ENCODE measurements at regions not wholly inside any gene's neighbourhood (a gene's known extent, or its start where the extent isn't known, plus 50 kb on each side); places are given as distances from the start of the nearest gene placed in this dataset.

DNA sequence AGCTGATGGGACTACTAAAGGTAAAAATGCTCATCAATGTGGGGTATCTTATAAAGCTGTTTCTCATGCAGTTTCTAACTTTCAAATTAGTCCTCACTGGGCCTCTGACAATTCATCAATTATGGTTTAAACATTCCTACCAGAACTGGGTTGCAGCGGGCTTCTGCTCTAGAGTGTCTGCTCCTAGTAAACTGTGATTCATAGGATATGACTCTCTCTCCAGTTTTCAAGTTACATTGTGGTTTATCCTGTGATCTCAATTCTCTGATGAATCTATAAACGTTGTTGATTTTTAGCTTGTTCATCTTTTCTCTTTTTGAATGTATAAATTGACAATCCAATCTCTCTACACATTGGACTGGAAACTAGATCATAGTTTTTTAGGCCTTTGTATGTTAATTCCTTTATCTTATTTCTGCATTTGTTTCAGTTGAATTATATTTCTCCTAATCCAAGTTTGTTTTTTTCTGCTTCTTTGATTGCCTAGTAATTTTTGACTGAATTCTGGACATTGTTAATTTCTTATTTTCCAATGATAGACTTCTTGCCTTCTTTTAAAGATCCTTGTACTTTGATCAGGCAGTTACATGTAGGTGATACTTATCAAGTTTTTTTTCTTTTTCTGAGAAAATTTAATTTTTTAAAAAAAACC lies 822.6 kb downstream of the TLE1 start:
- H3K4me1 ChIP-seq = no peaks in the 10 kb centered on the region
- H3K9me3 ChIP-seq = no peaks in the 10 kb centered on the region
- no peaks in the 10 kb centered on the region for H3K36me3 ChIP-seq (ENCODE audit: insufficient read depth in 1 of 2, low read depth in 1 of 2)
- intact Hi-C loops (cut with DNase I) = no loop called here
- no peak overlapping the region for H3K4me3 ChIP-seq
- WGBS, 3 donors = 85 to 97% (median 92%) methylated on average over 2 of the region's 2 CpGs
- TF ChIP-seq CTCF (IDR thresholded peaks at IDR 0.05) = no peak
- DNase-seq = no peak
- no peak overlapping the region for H3K27ac ChIP-seq
- no peak for ATAC-seq
- H3K27me3 ChIP-seq (ENCODE audit: insufficient read depth in 3 of 3, low read length in 2 of 3) = no peaks in the 10 kb centered on the region

DNA sequence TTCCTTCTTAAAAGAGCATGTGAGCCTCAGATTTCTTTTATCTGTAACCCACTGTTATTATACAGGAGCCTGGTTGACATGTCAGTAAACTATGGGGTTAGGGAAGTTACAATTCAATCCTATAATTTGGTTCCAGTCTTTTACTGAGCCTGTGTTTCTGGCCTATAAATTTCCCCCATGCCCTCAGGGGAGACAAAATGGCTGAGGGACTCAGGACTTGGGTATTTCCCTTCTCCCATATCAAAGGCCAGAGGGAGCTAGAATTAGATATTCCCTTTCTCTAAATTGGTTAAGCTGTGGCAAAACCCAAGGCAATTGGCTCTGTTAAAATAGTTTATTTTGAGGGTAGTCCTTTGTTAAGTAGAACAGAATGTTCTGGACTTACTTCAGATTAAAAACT lies 823.2 kb downstream of the TLE1 start:
- Histone ChIP-seq H3K36me3 (ENCODE audit: insufficient read depth in 1 of 2, low read depth in 1 of 2) (no peaks in the 10 kb centered on the region), H3K27ac (no peak overlapping the region), H3K27me3 (ENCODE audit: insufficient read depth in 3 of 3, low read length in 2 of 3) (no peaks in the 10 kb centered on the region), H3K4me1 (no peaks in the 10 kb centered on the region), H3K9me3 (no peaks in the 10 kb centered on the region), H3K4me3 (no peak overlapping the region)
- DNase-seq = no peak
- TF ChIP-seq CTCF (IDR thresholded peaks at IDR 0.05) = no peak
- ATAC-seq = no peak
- intact Hi-C loops (cut with DNase I) = no loop called here

DNA sequence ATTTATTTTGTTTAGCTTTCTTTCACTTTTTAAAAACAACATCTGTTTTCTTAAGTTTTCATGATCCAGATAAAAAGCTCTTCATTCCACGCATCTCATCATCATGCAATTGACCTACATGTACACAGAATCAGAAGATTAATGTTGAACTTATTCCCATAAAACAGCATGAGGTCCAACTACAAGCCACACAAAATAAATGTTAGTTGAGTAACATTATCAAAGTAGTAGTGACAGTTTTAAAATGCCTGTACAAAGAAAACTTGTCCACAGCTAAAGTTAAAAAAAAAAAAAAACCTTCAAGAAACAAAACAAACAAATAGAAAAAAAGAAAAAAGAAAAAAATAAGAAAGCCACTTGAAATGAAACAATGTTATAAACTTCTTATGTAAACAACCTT lies 846.3 kb downstream of the TLE1 start:
- intact Hi-C loops (cut with DNase I) = no loop called here
- Histone ChIP-seq H3K4me1 (no peaks in the 10 kb centered on the region), H3K9me3 (no peaks in the 10 kb centered on the region), H3K27me3 (ENCODE audit: insufficient read depth in 3 of 3, low read length in 2 of 3) (no peaks in the 10 kb centered on the region), H3K27ac (no peak overlapping the region), H3K36me3 (ENCODE audit: insufficient read depth in 1 of 2, low read depth in 1 of 2) (no peaks in the 10 kb centered on the region), H3K4me3 (no peak overlapping the region)
- no peak for TF ChIP-seq CTCF (IDR thresholded peaks at IDR 0.05)
- DNase-seq (no peak), ATAC-seq (no peak)
- WGBS, 3 donors = 72 to 77% (median 76%) methylated on average over 1 of the region's 1 CpG

GRCh38 chr9:80842389-80842788 lies 847.0 kb downstream of the TLE1 start:
- H3K9me3 ChIP-seq = no peaks in the 10 kb centered on the region
- no peak overlapping the region for H3K4me3 ChIP-seq
- no peak overlapping the region for H3K27ac ChIP-seq
- intact Hi-C loops (cut with DNase I) = no loop called here
- WGBS, 3 donors = 25 to 38% (median 34%) methylated on average over 6 of the region's 6 CpGs
- no peak for TF ChIP-seq CTCF (IDR thresholded peaks at IDR 0.05)
- no peaks in the 10 kb centered on the region for H3K36me3 ChIP-seq (ENCODE audit: insufficient read depth in 1 of 2, low read depth in 1 of 2)
- H3K4me1 ChIP-seq = no peaks in the 10 kb centered on the region
- ATAC-seq (no peak), DNase-seq (no peak)
- no peaks in the 10 kb centered on the region for H3K27me3 ChIP-seq (ENCODE audit: insufficient read depth in 3 of 3, low read length in 2 of 3)

DNA sequence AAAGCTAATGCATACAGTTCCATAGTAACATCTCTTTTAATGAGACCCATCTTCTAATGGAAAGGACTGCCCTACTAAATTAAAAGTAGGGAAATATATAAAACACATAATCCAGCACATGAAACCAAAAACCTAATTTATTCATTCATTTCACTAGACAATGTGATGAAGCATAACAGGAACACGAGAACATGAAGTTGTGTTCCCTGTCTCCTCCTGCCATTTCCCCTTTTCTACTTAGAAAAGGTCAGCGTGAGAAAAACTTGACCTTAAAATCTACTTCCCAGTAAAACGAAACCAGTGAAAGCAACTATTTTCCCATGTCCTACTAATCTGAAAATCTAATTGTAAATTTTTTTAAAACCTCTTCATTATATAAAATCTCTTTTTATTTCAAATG lies 847.5 kb downstream of the TLE1 start:
- no peaks in the 10 kb centered on the region for H3K4me1 ChIP-seq
- intact Hi-C loops (cut with DNase I) = no loop called here
- DNase-seq (no peak), ATAC-seq (no peak)
- WGBS, 3 donors = 49 to 69% (median 55%) methylated on average over 3 of the region's 3 CpGs
- H3K4me3 ChIP-seq = no peak overlapping the region
- no peaks in the 10 kb centered on the region for H3K27me3 ChIP-seq (ENCODE audit: insufficient read depth in 3 of 3, low read length in 2 of 3)
- no peak overlapping the region for H3K27ac ChIP-seq
- TF ChIP-seq CTCF (IDR thresholded peaks at IDR 0.05) = no peak
- H3K9me3 ChIP-seq = no peaks in the 10 kb centered on the region
- H3K36me3 ChIP-seq (ENCODE audit: insufficient read depth in 1 of 2, low read depth in 1 of 2) = no peaks in the 10 kb centered on the region
